ENCODE measurements at regions not wholly inside any gene's neighbourhood (a gene's known extent, or its start where the extent isn't known, plus 50 kb on each side); places are given as distances from the start of the nearest gene placed in this dataset.

DNA sequence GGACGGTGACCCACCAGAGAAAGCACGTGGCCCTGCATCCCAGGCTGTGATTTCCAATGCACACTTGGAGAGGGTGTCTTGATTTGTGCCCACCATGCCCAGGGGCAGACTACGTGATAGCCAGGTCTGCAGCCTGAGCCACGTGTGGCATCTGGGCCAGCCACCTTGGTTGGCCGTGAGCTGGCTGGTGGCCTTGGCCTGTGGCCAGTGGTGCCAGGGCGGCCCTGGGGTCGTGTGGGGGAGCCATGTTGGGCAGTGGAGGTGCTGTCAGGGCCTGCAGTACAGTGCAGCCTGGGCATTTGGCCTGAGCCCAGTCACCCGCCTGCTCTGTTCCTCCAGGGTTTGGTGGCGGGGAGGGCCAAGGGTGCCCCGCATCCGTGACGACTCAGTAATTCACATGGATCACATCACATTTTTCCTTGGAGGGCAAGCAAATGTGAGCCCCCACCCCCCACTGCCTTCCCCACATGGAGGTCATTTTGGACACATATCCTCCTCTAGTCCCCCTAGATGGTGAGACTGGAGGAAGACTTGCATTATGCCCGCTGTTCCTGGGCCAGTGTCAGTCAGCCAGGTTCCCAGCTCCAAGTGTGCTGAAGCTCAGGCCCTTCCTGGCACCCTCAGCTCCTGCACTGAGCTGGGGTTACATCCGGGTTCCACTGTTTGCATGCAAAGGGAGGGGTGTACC is 201.4 kb downstream of the UBE3A start:
- no peaks in the 10 kb centered on the region for H3K4me1 ChIP-seq (ENCODE audit: control insufficient read depth, insufficient read depth, low read length)
- no peaks in the 10 kb centered on the region for H3K27me3 ChIP-seq (ENCODE audit: control insufficient read depth, insufficient read depth, low read length)
- no peak overlapping the region for H3K27ac ChIP-seq (ENCODE audit: low read length)
- H3K36me3 ChIP-seq (ENCODE audit: control insufficient read depth, insufficient read depth, low read length), result no peaks in the 10 kb centered on the region
- H3K4me3 ChIP-seq (ENCODE audit: low read length), result no peak overlapping the region
- DNase-seq, result no peak
- peaks cover 35% of the 10 kb centered on the region for H3K9me3 ChIP-seq (ENCODE audit: control insufficient read depth, low read depth, low read length)
- WGBS (ENCODE audit: insufficient coverage, low lambda C conversion rate), result no CpG with 5 or more reads among the region's 14 CpGs

- DNase-seq, result no peak
Measured at GRCh38 chr15:25238126-25238525, 200.7 kb downstream of the UBE3A start.

DNA sequence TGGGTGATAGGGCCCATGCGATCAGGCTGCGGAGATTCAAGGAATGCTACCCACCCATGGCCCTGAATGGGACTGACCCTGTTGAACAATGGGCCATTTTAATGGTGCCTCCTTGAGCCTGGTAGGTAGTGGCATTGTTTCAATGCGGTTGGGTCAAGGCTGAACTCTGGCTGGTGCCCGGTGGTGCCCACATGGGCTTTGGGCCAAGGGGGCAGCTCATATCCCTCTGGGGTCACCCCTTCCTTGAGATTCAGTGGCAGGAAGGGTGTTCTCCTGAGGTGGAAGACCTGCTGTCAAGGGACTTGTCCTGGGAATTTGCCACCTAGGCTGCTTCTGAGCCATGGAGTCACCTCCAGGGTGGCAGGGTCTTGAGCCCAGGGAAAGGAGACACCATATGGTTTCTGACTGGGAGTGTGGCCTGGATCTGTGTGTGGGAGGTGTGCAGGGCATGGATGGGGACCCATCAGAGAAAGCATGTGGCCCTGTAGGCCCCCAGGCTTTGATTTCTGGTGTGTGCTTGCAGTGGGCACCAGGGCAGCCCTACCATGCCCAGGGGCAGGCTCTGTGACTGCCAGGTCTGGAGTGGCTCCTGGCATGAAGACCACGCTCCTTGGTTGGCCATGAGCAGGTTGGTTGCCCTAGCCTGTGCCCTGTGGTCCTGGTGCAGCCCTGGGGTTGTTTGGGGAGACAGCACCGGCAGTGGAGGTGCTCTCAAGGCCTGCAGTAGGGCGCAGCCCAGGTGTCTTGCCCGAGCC is 199.9 kb downstream of the UBE3A start:
- no peak for DNase-seq
- peaks cover 32% of the 10 kb centered on the region for H3K9me3 ChIP-seq (ENCODE audit: control insufficient read depth, low read depth, low read length)
- H3K27ac ChIP-seq (ENCODE audit: low read length), result no peak overlapping the region
- H3K4me3 ChIP-seq (ENCODE audit: low read length), result no peak overlapping the region
- H3K27me3 ChIP-seq (ENCODE audit: control insufficient read depth, insufficient read depth, low read length), result no peaks in the 10 kb centered on the region
- H3K4me1 ChIP-seq (ENCODE audit: control insufficient read depth, insufficient read depth, low read length), result no peaks in the 10 kb centered on the region
- no CpG with 5 or more reads among the region's 8 CpGs for WGBS (ENCODE audit: insufficient coverage, low lambda C conversion rate)
- no peaks in the 10 kb centered on the region for H3K36me3 ChIP-seq (ENCODE audit: control insufficient read depth, insufficient read depth, low read length)

More at GRCh38 chr15:25238126-25238525, 200.7 kb downstream of the UBE3A start:
- no peaks in the 10 kb centered on the region for H3K27me3 ChIP-seq (ENCODE audit: control insufficient read depth, insufficient read depth, low read length)
- WGBS (ENCODE audit: insufficient coverage, low lambda C conversion rate), result no CpG with 5 or more reads among the region's 11 CpGs
- no peak overlapping the region for H3K4me3 ChIP-seq (ENCODE audit: low read length)
- H3K4me1 ChIP-seq (ENCODE audit: control insufficient read depth, insufficient read depth, low read length), result no peaks in the 10 kb centered on the region
- peaks cover 35% of the 10 kb centered on the region for H3K9me3 ChIP-seq (ENCODE audit: control insufficient read depth, low read depth, low read length)
- no peak overlapping the region for H3K27ac ChIP-seq (ENCODE audit: low read length)
- no peaks in the 10 kb centered on the region for H3K36me3 ChIP-seq (ENCODE audit: control insufficient read depth, insufficient read depth, low read length)

- Histone ChIP-seq H3K9me3 (ENCODE audit: control insufficient read depth, low read depth, low read length) (peaks cover 28% of the 10 kb centered on the region), H3K27me3 (ENCODE audit: control insufficient read depth, insufficient read depth, low read length) (no peaks in the 10 kb centered on the region), H3K4me1 (ENCODE audit: control insufficient read depth, insufficient read depth, low read length) (no peaks in the 10 kb centered on the region), H3K4me3 (ENCODE audit: low read length) (no peak overlapping the region), H3K27ac (ENCODE audit: low read length) (no peak overlapping the region), H3K36me3 (ENCODE audit: control insufficient read depth, insufficient read depth, low read length) (no peaks in the 10 kb centered on the region)
- no peak for DNase-seq
- WGBS (ENCODE audit: insufficient coverage, low lambda C conversion rate), result no CpG with 5 or more reads among the region's 9 CpGs
Measured at GRCh38 chr15:25239471-25240345, 199.1 kb downstream of the UBE3A start.

DNA sequence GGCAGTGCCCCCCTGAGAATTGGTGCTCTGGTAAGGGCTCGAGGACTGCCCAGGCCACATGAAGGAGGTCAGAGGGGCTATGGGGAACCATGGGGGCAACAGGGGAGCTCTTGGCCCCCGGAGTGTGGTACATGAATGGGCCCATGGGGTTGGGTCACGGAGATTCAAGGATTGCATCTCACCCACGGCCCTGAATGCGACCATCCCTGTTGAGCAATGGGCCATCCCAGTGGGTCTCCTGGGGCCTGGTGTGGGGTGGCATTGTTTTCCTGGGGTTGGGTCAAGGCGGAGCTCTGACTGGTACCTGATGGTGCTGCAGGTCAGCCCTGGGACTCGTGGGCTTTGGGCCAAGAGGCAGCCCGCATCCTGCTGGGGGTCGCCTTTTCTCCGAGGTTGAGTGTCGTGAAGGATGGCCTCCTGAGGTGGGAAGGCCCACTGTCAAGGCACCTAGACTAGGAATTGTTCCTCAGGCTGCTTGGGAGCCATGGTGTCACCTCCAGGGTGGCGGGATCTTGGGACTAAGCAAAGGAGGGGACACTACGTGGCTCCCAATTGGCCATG is 198.3 kb downstream of the UBE3A start:
- H3K4me3 ChIP-seq (ENCODE audit: low read length), result no peak overlapping the region
- no peak overlapping the region for H3K27ac ChIP-seq (ENCODE audit: low read length)
- DNase-seq, result no peak
- peaks cover 28% of the 10 kb centered on the region for H3K9me3 ChIP-seq (ENCODE audit: control insufficient read depth, low read depth, low read length)
- no peaks in the 10 kb centered on the region for H3K36me3 ChIP-seq (ENCODE audit: control insufficient read depth, insufficient read depth, low read length)
- no peaks in the 10 kb centered on the region for H3K4me1 ChIP-seq (ENCODE audit: control insufficient read depth, insufficient read depth, low read length)
- WGBS (ENCODE audit: insufficient coverage, low lambda C conversion rate), result no CpG with 5 or more reads among the region's 13 CpGs
- H3K27me3 ChIP-seq (ENCODE audit: control insufficient read depth, insufficient read depth, low read length), result no peaks in the 10 kb centered on the region

DNA sequence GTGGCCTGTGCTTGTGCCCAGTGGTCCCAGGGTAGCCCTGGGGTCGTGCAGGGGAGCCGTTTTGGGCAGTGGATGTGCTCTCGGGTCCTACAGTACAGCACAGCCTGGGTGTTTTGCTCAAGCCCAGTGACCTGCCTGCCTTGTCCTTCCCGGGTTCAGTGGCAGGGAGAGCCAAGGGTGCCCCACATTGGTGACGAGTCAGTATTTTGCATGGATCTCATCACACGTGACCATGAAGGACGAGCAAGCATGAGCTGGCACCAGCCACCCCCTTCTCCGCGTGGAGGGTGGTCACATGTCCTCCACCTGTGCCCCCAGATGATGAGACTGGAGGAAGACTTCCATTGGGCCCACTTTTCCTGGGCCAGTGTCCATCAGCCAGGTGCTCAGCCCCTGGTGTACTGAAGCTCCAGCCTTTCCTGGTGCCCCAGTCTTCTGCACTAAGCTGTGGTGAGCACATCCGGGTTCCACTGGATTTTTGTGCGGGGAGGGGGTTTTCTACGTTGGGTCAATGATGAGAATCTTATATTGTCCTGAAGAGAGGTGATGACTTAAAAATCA is 197.5 kb downstream of the UBE3A start:
- no peaks in the 10 kb centered on the region for H3K4me1 ChIP-seq (ENCODE audit: control insufficient read depth, insufficient read depth, low read length)
- H3K9me3 ChIP-seq (ENCODE audit: control insufficient read depth, low read depth, low read length), result peaks cover 29% of the 10 kb centered on the region
- no peaks in the 10 kb centered on the region for H3K27me3 ChIP-seq (ENCODE audit: control insufficient read depth, insufficient read depth, low read length)
- WGBS (ENCODE audit: insufficient coverage, low lambda C conversion rate), result no CpG with 5 or more reads among the region's 12 CpGs
- H3K36me3 ChIP-seq (ENCODE audit: control insufficient read depth, insufficient read depth, low read length), result no peaks in the 10 kb centered on the region
- H3K4me3 ChIP-seq (ENCODE audit: low read length), result no peak overlapping the region
- DNase-seq, result no peak
- no peak overlapping the region for H3K27ac ChIP-seq (ENCODE audit: low read length)

DNA sequence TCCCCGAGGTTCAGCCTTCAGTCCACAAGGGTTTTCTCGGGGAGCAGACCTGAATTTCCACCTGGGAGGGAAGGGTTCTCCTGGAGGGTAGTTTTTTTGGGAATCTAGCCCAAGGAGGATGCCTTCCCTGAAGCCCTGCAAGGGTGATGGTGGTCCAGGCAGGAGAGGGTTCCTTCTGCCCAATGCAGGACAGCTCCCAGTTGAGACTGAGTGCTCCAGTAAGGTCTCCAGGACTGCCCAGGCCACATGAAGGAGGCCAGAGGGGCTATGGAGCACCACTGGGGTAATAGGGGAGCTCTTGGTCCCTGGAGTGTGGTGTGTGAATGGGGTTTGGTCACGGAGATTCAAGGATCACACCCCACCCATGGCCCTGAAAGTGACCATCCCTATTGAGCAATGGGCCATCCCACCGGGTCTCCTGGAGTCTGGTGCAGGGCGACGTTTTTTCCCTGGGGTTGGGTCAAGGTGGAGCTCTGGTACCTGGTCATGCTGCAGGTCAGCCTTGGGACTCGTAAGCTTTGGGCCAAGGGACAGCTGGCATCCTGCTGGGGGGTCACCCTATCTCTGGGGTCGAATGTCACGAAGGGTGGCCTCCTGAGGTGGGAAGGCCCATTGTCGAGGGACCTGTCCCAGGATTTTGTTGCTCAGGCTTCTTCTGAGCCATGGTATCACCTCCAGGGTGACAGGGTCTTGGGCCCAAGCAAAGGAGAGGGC is 196.5 kb downstream of the UBE3A start:
- Histone ChIP-seq H3K9me3 (ENCODE audit: control insufficient read depth, low read depth, low read length) (peaks cover 28% of the 10 kb centered on the region), H3K36me3 (ENCODE audit: control insufficient read depth, insufficient read depth, low read length) (no peaks in the 10 kb centered on the region), H3K4me1 (ENCODE audit: control insufficient read depth, insufficient read depth, low read length) (no peaks in the 10 kb centered on the region), H3K27me3 (ENCODE audit: control insufficient read depth, insufficient read depth, low read length) (no peaks in the 10 kb centered on the region), H3K27ac (ENCODE audit: low read length) (no peak overlapping the region), H3K4me3 (ENCODE audit: low read length) (no peak overlapping the region)
- no peak for DNase-seq
- no CpG with 5 or more reads among the region's 10 CpGs for WGBS (ENCODE audit: insufficient coverage, low lambda C conversion rate)

DNA sequence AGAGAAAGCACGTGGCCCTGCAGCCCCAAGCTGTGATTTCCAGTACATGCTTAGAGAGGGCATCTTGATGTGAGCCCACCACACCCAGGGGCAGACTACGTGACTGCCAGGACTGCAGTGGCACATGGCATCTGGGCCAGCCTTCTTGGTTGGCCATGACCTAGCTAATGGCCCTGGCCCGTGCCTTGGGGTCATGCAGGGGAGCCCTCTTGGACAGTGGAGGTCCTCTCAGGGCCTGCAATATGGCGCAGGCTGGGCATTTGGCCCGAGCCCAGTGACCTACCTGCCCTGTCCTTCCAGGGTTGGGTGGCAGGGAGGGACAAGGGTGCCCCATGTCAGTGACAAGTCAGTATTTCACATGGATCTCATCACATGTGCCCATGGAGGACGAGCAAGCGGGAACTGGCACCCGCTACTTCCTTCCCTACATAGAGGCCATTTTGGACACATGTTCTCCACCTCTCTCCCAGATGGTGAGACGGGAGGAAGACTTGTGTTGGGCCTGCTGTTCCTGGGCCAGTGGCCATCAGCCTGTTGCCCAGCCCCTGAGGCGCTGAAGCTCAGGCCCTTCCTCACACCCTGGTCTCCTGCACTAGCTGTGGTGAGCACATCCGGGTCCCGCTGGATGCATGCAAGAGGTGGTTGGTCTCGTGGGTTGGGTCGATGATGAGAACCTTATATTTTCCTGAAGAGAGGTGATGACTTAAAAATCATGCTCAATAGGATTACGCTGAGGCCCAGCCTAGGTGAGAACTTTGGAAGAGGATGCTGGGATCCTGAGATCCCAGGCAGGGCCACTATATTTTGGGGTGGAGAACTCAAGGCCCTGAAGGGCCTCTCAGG is 195.6 kb downstream of the UBE3A start:
- Histone ChIP-seq H3K9me3 (ENCODE audit: control insufficient read depth, low read depth, low read length) (peaks cover 22% of the 10 kb centered on the region), H3K27ac (ENCODE audit: low read length) (no peak overlapping the region), H3K4me1 (ENCODE audit: control insufficient read depth, insufficient read depth, low read length) (no peaks in the 10 kb centered on the region), H3K36me3 (ENCODE audit: control insufficient read depth, insufficient read depth, low read length) (no peaks in the 10 kb centered on the region), H3K27me3 (ENCODE audit: control insufficient read depth, insufficient read depth, low read length) (no peaks in the 10 kb centered on the region), H3K4me3 (ENCODE audit: low read length) (no peak overlapping the region)
- no peak for DNase-seq
- WGBS (ENCODE audit: insufficient coverage, low lambda C conversion rate), result no CpG with 5 or more reads among the region's 15 CpGs

DNA sequence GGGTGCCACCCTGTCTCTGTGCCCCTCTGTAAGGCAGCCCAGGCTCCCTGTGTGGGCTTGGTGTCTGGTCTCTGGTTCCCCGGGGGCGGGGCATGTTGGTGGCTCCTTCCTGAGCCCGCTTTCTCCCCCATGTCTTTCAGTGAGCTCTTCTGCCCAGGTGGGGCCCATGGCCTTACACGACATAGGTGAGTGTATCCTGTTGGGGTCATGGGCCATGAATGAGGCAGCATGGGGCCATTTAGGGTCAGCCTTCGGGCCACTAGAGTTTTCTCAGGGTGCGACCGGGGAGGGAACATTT is 195.1 kb downstream of the UBE3A start:
- DNase-seq, result no peak
- H3K27ac ChIP-seq (ENCODE audit: low read length), result no peak overlapping the region
- H3K9me3 ChIP-seq (ENCODE audit: control insufficient read depth, low read depth, low read length), result peaks cover 24% of the 10 kb centered on the region
- WGBS (ENCODE audit: insufficient coverage, low lambda C conversion rate), result no CpG with 5 or more reads among the region's 7 CpGs
- no peak overlapping the region for H3K4me3 ChIP-seq (ENCODE audit: low read length)
- no peaks in the 10 kb centered on the region for H3K4me1 ChIP-seq (ENCODE audit: control insufficient read depth, insufficient read depth, low read length)
- H3K36me3 ChIP-seq (ENCODE audit: control insufficient read depth, insufficient read depth, low read length), result no peaks in the 10 kb centered on the region
- no peaks in the 10 kb centered on the region for H3K27me3 ChIP-seq (ENCODE audit: control insufficient read depth, insufficient read depth, low read length)
